SK-MEL-5 (cell line): ENCODE measurements at regions not wholly inside any gene's neighbourhood (a gene's known extent, or its start where the extent isn't known, plus 50 kb on each side); places are given as distances from the start of the nearest gene placed in this dataset.

Source experiments
- DNase-seq: peaks from one replicate; pipeline ENCODE4 v3.0.0-alpha.2; 2016; ENCODE audit warnings: low read depth, low spot score
- in situ Hi-C: cut with HindIII; loops from 2 replicates; pipeline ENCODE4 v1.10.0; 2016; ENCODE audit warnings: low sequenced_read_pairs, high pct_unique_total_duplicates, low pct_unique_long_range_greater_than_20kb

- in situ Hi-C loops, result no loop called here
- DNase-seq, result no peak
Measured at GRCh38 chr2:18208956-18209355, 330.5 kb downstream of the KCNS3 start.

- DNase-seq, result peak; percentile 6
- in situ Hi-C loops, result no loop called here
Measured at GRCh38 chr2:18200771-18201170, 322.3 kb downstream of the KCNS3 start.

- in situ Hi-C loops, result no loop called here
- DNase-seq, result no peak
Measured at GRCh38 chr2:18198677-18199076, 320.2 kb downstream of the KCNS3 start.

GRCh38 chr2:18194161-18194560 is 315.7 kb downstream of the KCNS3 start:
- in situ Hi-C loops, result no loop called here
- no peak for DNase-seq

- no peak for DNase-seq
- in situ Hi-C loops, result no loop called here
Measured at GRCh38 chr2:18186816-18187613, 308.5 kb downstream of the KCNS3 start.

- in situ Hi-C loops, result no loop called here
- no peak for DNase-seq
Measured at GRCh38 chr2:18182861-18183260, 304.4 kb downstream of the KCNS3 start.

- no peak for DNase-seq
- in situ Hi-C loops, result no loop called here
Measured at GRCh38 chr2:18180912-18181311, 302.4 kb downstream of the KCNS3 start.

- no peak for DNase-seq
- in situ Hi-C loops, result no loop called here
Measured at GRCh38 chr2:18180031-18180610, 301.7 kb downstream of the KCNS3 start.

- DNase-seq, result peak; percentile 85
- in situ Hi-C loops, result no loop called here
Measured at GRCh38 chr2:18178736-18179349, 300.4 kb downstream of the KCNS3 start.

- DNase-seq, result no peak
- in situ Hi-C loops, result no loop called here
Measured at GRCh38 chr2:18176679-18177215, 298.3 kb downstream of the KCNS3 start.

- in situ Hi-C loops, result loop anchor here (25.0 kb wide), 1 partner anchor 310 kb away; no protein-coding TSS in a partner anchor
Measured at GRCh38 chr2:18172607-18173006, 294.1 kb downstream of the KCNS3 start.

GRCh38 chr2:18171191-18172139 is 293.0 kb downstream of the KCNS3 start:
- in situ Hi-C loops, result loop anchor here (25.0 kb wide), 1 partner anchor 309 kb away; no protein-coding TSS in a partner anchor
- DNase-seq, result no peak

More at GRCh38 chr2:18172607-18173006, 294.1 kb downstream of the KCNS3 start:
- DNase-seq, result peak; percentile 15

- DNase-seq, result no peak
- in situ Hi-C loops, result loop anchor here (25.0 kb wide), 1 partner anchor 308 kb away; no protein-coding TSS in a partner anchor
Measured at GRCh38 chr2:18170642-18171041, 292.2 kb downstream of the KCNS3 start.

GRCh38 chr2:18169893-18170175 is 291.4 kb downstream of the KCNS3 start:
- DNase-seq, result no peak

GRCh38 chr2:18169121-18169892 is 290.8 kb downstream of the KCNS3 start:
- DNase-seq, result no peak
- in situ Hi-C loops, result loop anchor here (25.0 kb wide), 1 partner anchor 307 kb away; no protein-coding TSS in a partner anchor

More at GRCh38 chr2:18169893-18170175, 291.4 kb downstream of the KCNS3 start:
- in situ Hi-C loops, result loop anchor here (25.0 kb wide), 1 partner anchor 308 kb away; no protein-coding TSS in a partner anchor

- no peak for DNase-seq
- in situ Hi-C loops, result loop anchor here (25.0 kb wide), 1 partner anchor 306 kb away; no protein-coding TSS in a partner anchor
Measured at GRCh38 chr2:18167871-18168270, 289.4 kb downstream of the KCNS3 start.
